ENCODE measurements at regions not wholly inside any gene's neighbourhood (a gene's known extent, or its start where the extent isn't known, plus 50 kb on each side); places are given as distances from the start of the nearest gene placed in this dataset.

GRCh38 chr22:48307931-48308330 is 1519.7 kb downstream of the BRD1 start:
- no peaks in the 10 kb centered on the region for H3K27me3 ChIP-seq (replicated peaks; ENCODE audit: control insufficient read depth, insufficient read depth, low read length)
- no peaks in the 10 kb centered on the region for H3K36me3 ChIP-seq (ENCODE audit: control insufficient read depth, insufficient read depth, low read length)
- H3K4me3 ChIP-seq (replicated peaks; ENCODE audit: low read depth, low read length), result no peak overlapping the region
- TF ChIP-seq CTCF (IDR thresholded peaks at IDR 0.05; ENCODE audit: insufficient read depth, low read length, poor library complexity, severe bottlenecking), result no peak
- DNase-seq (ENCODE audit: extremely low read depth, insufficient read length), result no peak

GRCh38 chr22:48306785-48307510 is 1520.7 kb downstream of the BRD1 start:
- Histone ChIP-seq H3K4me3 (replicated peaks; ENCODE audit: low read depth, low read length) (no peak overlapping the region), H3K36me3 (ENCODE audit: control insufficient read depth, insufficient read depth, low read length) (no peaks in the 10 kb centered on the region), H3K27me3 (replicated peaks; ENCODE audit: control insufficient read depth, insufficient read depth, low read length) (no peaks in the 10 kb centered on the region)
- DNase-seq (ENCODE audit: extremely low read depth, insufficient read length), result no peak
- no peak for TF ChIP-seq CTCF (IDR thresholded peaks at IDR 0.05; ENCODE audit: insufficient read depth, low read length, poor library complexity, severe bottlenecking)

- TF ChIP-seq CTCF (IDR thresholded peaks at IDR 0.05; ENCODE audit: insufficient read depth, low read length, poor library complexity, severe bottlenecking), result no peak
- no peaks in the 10 kb centered on the region for H3K27me3 ChIP-seq (replicated peaks; ENCODE audit: control insufficient read depth, insufficient read depth, low read length)
- H3K4me3 ChIP-seq (replicated peaks; ENCODE audit: low read depth, low read length), result no peak overlapping the region
- H3K36me3 ChIP-seq (ENCODE audit: control insufficient read depth, insufficient read depth, low read length), result no peaks in the 10 kb centered on the region
- DNase-seq (ENCODE audit: extremely low read depth, insufficient read length), result no peak
These were observed 1521.4 kb downstream of the BRD1 start for GRCh38 chr22:48306284-48306683.

- Histone ChIP-seq H3K4me3 (replicated peaks; ENCODE audit: low read depth, low read length) (no peak overlapping the region), H3K27me3 (replicated peaks; ENCODE audit: control insufficient read depth, insufficient read depth, low read length) (no peaks in the 10 kb centered on the region), H3K36me3 (ENCODE audit: control insufficient read depth, insufficient read depth, low read length) (no peaks in the 10 kb centered on the region)
- TF ChIP-seq CTCF (IDR thresholded peaks at IDR 0.05; ENCODE audit: insufficient read depth, low read length, poor library complexity, severe bottlenecking), result no peak
- DNase-seq (ENCODE audit: extremely low read depth, insufficient read length), result no peak
These were observed 1521.9 kb downstream of the BRD1 start for GRCh38 chr22:48305726-48306235.

GRCh38 chr22:48303369-48303725 is 1524.3 kb downstream of the BRD1 start:
- no peaks in the 10 kb centered on the region for H3K36me3 ChIP-seq (ENCODE audit: control insufficient read depth, insufficient read depth, low read length)
- H3K4me3 ChIP-seq (replicated peaks; ENCODE audit: low read depth, low read length), result no peak overlapping the region
- no peak for DNase-seq (ENCODE audit: extremely low read depth, insufficient read length)
- TF ChIP-seq CTCF (IDR thresholded peaks at IDR 0.05; ENCODE audit: insufficient read depth, low read length, poor library complexity, severe bottlenecking), result no peak
- no peaks in the 10 kb centered on the region for H3K27me3 ChIP-seq (replicated peaks; ENCODE audit: control insufficient read depth, insufficient read depth, low read length)
